HG02798 (cell line): ENCODE measurements at regions not wholly inside any gene's neighbourhood (a gene's known extent, or its start where the extent isn't known, plus 50 kb on each side); places are given as distances from the start of the nearest gene placed in this dataset.

Experiments used
- ATAC-seq: cut with Tn5 transposase; IDR thresholded peaks from one replicate; pipeline ENCODE4 v1.9.1; 2021; ENCODE audit warnings: mild to moderate bottlenecking; ENCODE audit not compliant: unreplicated experiment, poor library complexity

- ATAC-seq, result no peak
These were observed 886.7 kb upstream of the TMPRSS15 start for GRCh38 chr21:19290328-19290727.

- ATAC-seq, result no peak
These were observed 916.7 kb upstream of the TMPRSS15 start for GRCh38 chr21:19320291-19320690.

- no peak for ATAC-seq
These were observed 918.1 kb upstream of the TMPRSS15 start for GRCh38 chr21:19321688-19322087.

- no peak for ATAC-seq
These were observed 918.8 kb upstream of the TMPRSS15 start for GRCh38 chr21:19322360-19322759.

GRCh38 chr21:19326531-19327319 lies 923.1 kb upstream of the TMPRSS15 start:
- no peak for ATAC-seq

GRCh38 chr21:19328954-19329353 lies 925.4 kb upstream of the TMPRSS15 start:
- no peak for ATAC-seq

GRCh38 chr21:19340303-19340702 lies 936.7 kb upstream of the TMPRSS15 start:
- ATAC-seq, result no peak

GRCh38 chr21:19340954-19341353 lies 937.4 kb upstream of the TMPRSS15 start:
- ATAC-seq, result no peak

GRCh38 chr21:19343711-19344110 lies 940.1 kb upstream of the TMPRSS15 start:
- no peak for ATAC-seq

GRCh38 chr21:19350286-19350685 lies 946.7 kb upstream of the TMPRSS15 start:
- no peak for ATAC-seq

- ATAC-seq, result no peak
These were observed 949.7 kb upstream of the TMPRSS15 start for GRCh38 chr21:19353256-19353655.

- ATAC-seq, result no peak
These were observed 965.4 kb upstream of the TMPRSS15 start for GRCh38 chr21:19368944-19369343.

- ATAC-seq, result no peak
These were observed 988.8 kb upstream of the TMPRSS15 start for GRCh38 chr21:19392390-19392789.

GRCh38 chr21:19400223-19400770 lies 996.7 kb upstream of the TMPRSS15 start:
- ATAC-seq, result no peak

GRCh38 chr21:19402870-19403269 lies 999.3 kb upstream of the TMPRSS15 start:
- no peak for ATAC-seq

GRCh38 chr21:19405326-19405725 lies 1001.7 kb upstream of the TMPRSS15 start:
- no peak for ATAC-seq

GRCh38 chr21:19420565-19420964 lies 1017.0 kb upstream of the TMPRSS15 start:
- no peak for ATAC-seq

GRCh38 chr21:19433623-19434022 lies 1030.0 kb upstream of the TMPRSS15 start:
- ATAC-seq, result no peak

GRCh38 chr21:19440792-19441655 lies 1037.4 kb upstream of the TMPRSS15 start:
- no peak for ATAC-seq

- no peak for ATAC-seq
These were observed 1054.7 kb upstream of the TMPRSS15 start for GRCh38 chr21:19458295-19458694.
